ENCODE measurements at regions not wholly inside any gene's neighbourhood (a gene's known extent, or its start where the extent isn't known, plus 50 kb on each side); places are given as distances from the start of the nearest gene placed in this dataset.

DNA sequence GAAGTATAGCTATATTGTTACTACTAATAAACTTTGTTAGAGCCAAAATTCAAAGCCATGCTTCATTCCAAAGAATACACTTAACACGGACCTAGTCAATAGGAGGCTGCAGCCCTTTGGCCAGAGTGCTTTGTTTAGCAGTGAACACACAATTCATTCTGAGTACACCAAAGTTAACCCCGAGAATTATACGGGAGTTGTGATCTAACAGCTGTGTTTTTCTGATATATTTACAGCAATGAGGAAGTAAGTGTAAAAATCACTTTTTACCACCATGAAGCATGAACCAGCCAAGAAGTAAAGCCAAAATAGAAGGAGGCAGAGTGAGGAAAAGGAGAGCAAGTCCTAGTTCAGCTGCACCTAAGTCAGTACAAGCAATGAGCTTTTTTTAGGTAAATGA is 156.8 kb upstream of the PDE3A start:
- H3K27me3 ChIP-seq (ENCODE audit: control insufficient read depth in 3 of 3, insufficient read depth in 3 of 3, low read length in 3 of 3): no peaks in the 10 kb centered on the region
- no peaks in the 10 kb centered on the region for H3K36me3 ChIP-seq (ENCODE audit: control insufficient read depth in 3 of 3, insufficient read depth in 3 of 3, low read length in 3 of 3)
- H3K9ac ChIP-seq (ENCODE audit: low read depth in 1 of 3, low read length in 3 of 3): no peak overlapping the region
- H3K4me3 ChIP-seq (ENCODE audit: low read length in 3 of 3): no peak overlapping the region
- peak overlapping the region; percentile 10 for H3K27ac ChIP-seq (ENCODE audit: low read depth, low read length)
- H3K9me3 ChIP-seq (ENCODE audit: control insufficient read depth in 3 of 3, low read length in 3 of 3): no peaks in the 10 kb centered on the region
- H3K4me1 ChIP-seq (ENCODE audit: control insufficient read depth in 3 of 3, insufficient read depth in 3 of 3, low read length in 3 of 3): peaks cover 5 to 11% (median 8%) of the 10 kb centered on the region in 3 donors

DNA sequence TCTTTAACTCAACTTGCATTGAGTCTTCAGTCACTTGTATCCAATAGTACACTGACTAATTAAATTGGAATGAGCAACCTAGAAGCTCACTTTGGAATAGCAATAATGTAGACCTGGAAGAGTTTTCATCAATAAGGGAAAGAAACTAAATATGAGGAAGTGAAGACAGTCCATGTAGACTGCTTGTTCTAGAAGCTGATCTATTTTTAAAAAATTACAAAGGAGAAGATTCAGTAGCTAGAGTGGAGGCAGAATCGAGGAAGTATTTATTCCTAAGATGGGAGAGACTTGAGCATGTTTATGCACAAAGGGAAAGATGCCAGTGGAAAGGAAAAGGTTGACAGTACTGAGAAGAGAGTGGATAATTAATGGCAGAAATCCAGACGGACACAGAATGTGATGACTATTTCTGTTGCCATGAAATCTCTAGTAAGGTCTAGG is 156.3 kb upstream of the PDE3A start:
- no peak overlapping the region for H3K4me3 ChIP-seq (ENCODE audit: low read length in 3 of 3)
- no peak overlapping the region for H3K27ac ChIP-seq (ENCODE audit: low read depth, low read length)
- no peaks in the 10 kb centered on the region for H3K27me3 ChIP-seq (ENCODE audit: control insufficient read depth in 3 of 3, insufficient read depth in 3 of 3, low read length in 3 of 3)
- no peak overlapping the region for H3K9ac ChIP-seq (ENCODE audit: low read depth in 1 of 3, low read length in 3 of 3)
- H3K9me3 ChIP-seq (ENCODE audit: control insufficient read depth in 3 of 3, low read length in 3 of 3): no peaks in the 10 kb centered on the region
- no peaks in the 10 kb centered on the region for H3K36me3 ChIP-seq (ENCODE audit: control insufficient read depth in 3 of 3, insufficient read depth in 3 of 3, low read length in 3 of 3)
- H3K4me1 ChIP-seq (ENCODE audit: control insufficient read depth in 3 of 3, insufficient read depth in 3 of 3, low read length in 3 of 3): peaks cover 5 to 11% (median 8%) of the 10 kb centered on the region in 3 donors

DNA sequence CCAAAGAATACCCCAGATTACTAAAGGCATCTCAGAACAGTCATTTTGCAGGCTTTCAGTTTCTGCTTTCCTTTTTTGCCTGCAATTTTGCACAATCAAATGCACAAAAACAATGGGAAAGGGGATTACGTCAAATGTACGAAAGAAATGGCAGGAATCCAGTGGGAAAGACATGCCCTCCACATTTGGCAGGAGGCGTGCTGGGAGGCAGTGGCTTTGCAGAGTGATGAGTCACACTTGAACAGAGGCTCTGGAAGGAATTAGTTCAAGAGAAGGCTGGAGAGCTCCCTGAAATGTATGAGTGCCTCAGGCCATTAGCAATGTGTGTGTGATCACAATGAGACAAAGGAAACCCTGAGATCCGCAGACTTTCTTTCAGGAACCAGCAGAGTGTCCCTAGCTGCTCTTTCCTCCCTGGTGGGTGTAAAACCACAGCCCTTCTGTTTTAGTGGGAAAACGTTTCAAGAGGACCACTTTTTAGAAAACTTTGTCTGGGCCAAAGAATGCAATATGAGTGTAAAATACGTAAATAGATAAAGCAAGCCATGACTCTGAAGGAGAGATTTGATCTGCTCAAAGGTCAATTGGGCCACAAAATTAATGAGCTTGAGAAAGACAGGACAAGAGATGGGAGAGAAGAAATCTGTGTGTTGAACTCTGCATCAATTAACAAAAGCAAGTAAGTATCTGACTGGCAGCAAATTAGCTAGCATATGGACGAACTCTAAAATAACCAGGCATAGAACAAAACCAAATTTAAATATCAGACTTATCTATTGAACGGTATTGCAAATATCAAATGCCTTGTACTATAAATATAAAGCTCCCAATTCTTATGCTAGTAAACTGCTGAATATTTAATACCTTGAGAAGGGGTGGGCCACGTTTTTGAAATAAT is 155.4 kb upstream of the PDE3A start:
- peak overlapping the region; percentile 31 for H3K27ac ChIP-seq (ENCODE audit: low read depth, low read length)
- no peak overlapping the region for H3K9ac ChIP-seq (ENCODE audit: low read depth in 1 of 3, low read length in 3 of 3)
- no peaks in the 10 kb centered on the region for H3K36me3 ChIP-seq (ENCODE audit: control insufficient read depth in 3 of 3, insufficient read depth in 3 of 3, low read length in 3 of 3)

DNA sequence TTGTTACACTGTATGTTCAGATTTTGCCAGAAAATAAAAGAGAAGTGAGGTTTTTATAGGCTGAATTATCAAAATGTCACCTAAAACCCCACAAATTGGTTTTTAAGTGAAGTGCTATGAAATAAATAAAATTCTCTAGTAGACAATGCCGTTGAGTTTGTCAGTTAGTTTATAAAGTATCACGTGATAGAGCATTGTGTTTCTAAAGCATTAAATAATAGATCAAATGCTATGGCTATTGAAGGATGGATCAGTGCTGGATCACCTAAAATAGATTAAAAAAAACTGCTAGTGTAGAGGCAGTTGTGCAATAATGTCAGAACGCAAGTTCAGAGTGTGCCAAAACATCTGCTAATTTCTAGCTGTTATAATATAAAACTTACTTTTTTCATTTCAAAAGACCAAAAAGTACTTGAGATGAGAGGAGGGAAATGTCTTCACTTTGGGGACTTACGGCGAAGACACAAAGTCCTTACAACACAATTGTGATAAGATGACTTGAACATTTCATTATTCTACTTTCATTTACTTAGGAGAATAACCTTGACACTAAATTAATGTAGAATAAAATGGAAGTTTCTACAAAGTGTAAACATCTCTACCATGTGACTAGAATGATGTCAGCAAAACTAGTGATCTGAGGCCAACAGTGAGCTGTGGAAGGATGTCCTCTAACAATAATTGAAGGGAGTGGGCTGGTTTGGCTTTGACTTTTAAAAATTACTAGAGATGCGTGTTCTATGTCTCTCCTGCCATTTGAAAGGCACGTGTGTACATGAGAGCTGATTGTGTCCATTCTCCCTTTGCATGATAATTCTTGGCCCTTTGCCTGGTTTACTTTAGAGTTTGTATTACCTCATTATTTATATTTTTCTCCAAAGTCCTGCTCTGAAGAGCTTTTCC is 154.4 kb upstream of the PDE3A start:
- Histone ChIP-seq H3K4me3 (ENCODE audit: low read length in 3 of 3) (no peak overlapping the region), H3K9ac (ENCODE audit: low read depth in 1 of 3, low read length in 3 of 3) (no peak overlapping the region), H3K27ac (ENCODE audit: low read depth, low read length) (no peak overlapping the region), H3K9me3 (ENCODE audit: control insufficient read depth in 3 of 3, low read length in 3 of 3) (no peaks in the 10 kb centered on the region), H3K27me3 (ENCODE audit: control insufficient read depth in 3 of 3, insufficient read depth in 3 of 3, low read length in 3 of 3) (no peaks in the 10 kb centered on the region), H3K4me1 (ENCODE audit: control insufficient read depth in 3 of 3, insufficient read depth in 3 of 3, low read length in 3 of 3) (peaks cover 5 to 11% (median 8%) of the 10 kb centered on the region in 3 donors), H3K36me3 (ENCODE audit: control insufficient read depth in 3 of 3, insufficient read depth in 3 of 3, low read length in 3 of 3) (no peaks in the 10 kb centered on the region)

More for the DNA sequence above, 155.4 kb upstream of the PDE3A start:
- Histone ChIP-seq H3K27me3 (ENCODE audit: control insufficient read depth in 3 of 3, insufficient read depth in 3 of 3, low read length in 3 of 3) (no peaks in the 10 kb centered on the region), H3K4me3 (ENCODE audit: low read length in 3 of 3) (peak overlapping the region; percentile 22 to 44 (median 24)), H3K4me1 (ENCODE audit: control insufficient read depth in 3 of 3, insufficient read depth in 3 of 3, low read length in 3 of 3) (peaks cover 5 to 11% (median 8%) of the 10 kb centered on the region in 3 donors), H3K9me3 (ENCODE audit: control insufficient read depth in 3 of 3, low read length in 3 of 3) (no peaks in the 10 kb centered on the region)

DNA sequence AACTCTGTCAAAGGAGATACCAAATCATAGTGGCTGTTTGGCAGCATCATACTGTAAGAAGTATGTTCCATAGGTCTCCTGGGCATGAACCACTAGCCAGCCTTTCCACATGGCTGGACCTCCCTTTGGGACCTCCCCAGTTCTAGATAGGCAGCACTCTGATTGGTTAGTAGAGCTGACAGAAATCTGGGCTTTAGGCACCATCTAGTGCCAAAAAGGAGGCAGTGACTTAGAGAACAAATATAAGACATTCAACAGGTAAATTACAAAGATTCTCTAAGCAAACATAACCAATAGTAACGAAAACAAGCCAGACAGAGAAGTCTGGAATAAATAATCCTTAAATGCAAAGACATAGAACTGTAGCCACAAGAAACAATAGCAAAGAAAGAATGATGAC is 148.0 kb upstream of the PDE3A start:
- Histone ChIP-seq H3K27me3 (ENCODE audit: control insufficient read depth in 3 of 3, insufficient read depth in 3 of 3, low read length in 3 of 3) (no peaks in the 10 kb centered on the region), H3K4me3 (ENCODE audit: low read length in 3 of 3) (no peak overlapping the region), H3K27ac (ENCODE audit: low read depth, low read length) (no peak overlapping the region), H3K9ac (ENCODE audit: low read depth in 1 of 3, low read length in 3 of 3) (no peak overlapping the region), H3K4me1 (ENCODE audit: control insufficient read depth in 3 of 3, insufficient read depth in 3 of 3, low read length in 3 of 3) (no peaks in the 10 kb centered on the region), H3K36me3 (ENCODE audit: control insufficient read depth in 3 of 3, insufficient read depth in 3 of 3, low read length in 3 of 3) (no peaks in the 10 kb centered on the region), H3K9me3 (ENCODE audit: control insufficient read depth in 3 of 3, low read length in 3 of 3) (peaks cover 0 to 2% (median 0%) of the 10 kb centered on the region in 3 donors)

DNA sequence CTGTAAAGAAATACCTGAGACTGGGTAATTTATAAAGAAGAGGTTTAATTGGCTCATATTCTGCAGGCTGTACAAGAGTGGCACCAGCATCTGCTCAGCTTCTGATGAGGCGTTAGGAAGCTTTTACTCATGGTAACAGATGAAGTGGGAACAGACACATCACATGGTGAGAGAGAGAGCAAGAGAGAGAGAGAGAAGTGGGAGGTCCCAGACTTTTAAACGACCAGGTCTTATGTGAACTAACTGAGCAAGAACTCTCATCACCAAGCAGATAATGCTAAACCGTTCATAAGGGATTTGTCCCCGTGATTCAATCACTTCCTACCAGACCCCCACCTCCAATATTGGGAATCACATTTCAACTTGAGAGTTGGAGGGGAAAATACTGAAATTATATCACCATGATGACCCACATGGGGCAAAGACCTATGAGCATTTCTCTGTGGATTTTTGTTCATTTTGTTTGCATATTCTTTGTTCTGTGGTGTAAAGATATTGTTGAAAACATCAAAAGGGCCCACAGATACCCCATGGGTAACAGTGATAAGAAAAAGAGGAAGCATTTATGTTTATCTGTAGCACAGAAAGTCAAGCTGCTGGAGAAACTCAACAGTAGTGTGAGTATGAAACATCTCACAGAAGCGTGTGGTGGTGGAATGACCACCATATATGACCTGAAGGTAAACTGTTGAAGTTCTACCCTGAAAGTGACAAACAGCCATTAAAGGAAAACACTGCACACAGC is 135.2 kb upstream of the PDE3A start:
- H3K9me3 ChIP-seq (ENCODE audit: control insufficient read depth in 3 of 3, low read length in 3 of 3): no peaks in the 10 kb centered on the region
- no peak overlapping the region for H3K27ac ChIP-seq (ENCODE audit: low read depth, low read length)
- H3K27me3 ChIP-seq (ENCODE audit: control insufficient read depth in 3 of 3, insufficient read depth in 3 of 3, low read length in 3 of 3): no peaks in the 10 kb centered on the region
- no peaks in the 10 kb centered on the region for H3K36me3 ChIP-seq (ENCODE audit: control insufficient read depth in 3 of 3, insufficient read depth in 3 of 3, low read length in 3 of 3)
- H3K9ac ChIP-seq (ENCODE audit: low read depth in 1 of 3, low read length in 3 of 3): no peak overlapping the region
- H3K4me1 ChIP-seq (ENCODE audit: control insufficient read depth in 3 of 3, insufficient read depth in 3 of 3, low read length in 3 of 3): no peaks in the 10 kb centered on the region
- no peak overlapping the region for H3K4me3 ChIP-seq (ENCODE audit: low read length in 3 of 3)

DNA sequence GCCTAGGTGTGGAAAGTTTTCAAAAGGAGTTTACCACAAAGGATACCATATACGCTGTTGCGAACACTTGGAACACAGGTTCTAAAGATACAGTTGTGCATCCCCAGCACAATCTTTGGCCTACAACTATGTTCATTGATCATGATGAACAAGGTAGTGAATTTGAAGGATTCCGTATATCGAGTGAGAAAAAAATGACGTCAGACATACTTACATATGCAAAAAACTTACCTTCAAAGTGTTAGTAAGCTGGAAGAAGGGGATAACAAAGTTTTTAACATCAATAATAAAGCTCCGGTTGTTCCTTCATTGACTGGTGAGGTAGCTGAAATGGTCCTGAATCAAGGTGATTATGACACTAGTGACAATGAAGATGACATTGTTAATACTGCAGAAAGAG is 133.9 kb upstream of the PDE3A start:
- H3K9ac ChIP-seq (ENCODE audit: low read depth in 1 of 3, low read length in 3 of 3): no peak overlapping the region
- no peaks in the 10 kb centered on the region for H3K9me3 ChIP-seq (ENCODE audit: control insufficient read depth in 3 of 3, low read length in 3 of 3)
- no peak overlapping the region for H3K27ac ChIP-seq (ENCODE audit: low read depth, low read length)
- H3K27me3 ChIP-seq (ENCODE audit: control insufficient read depth in 3 of 3, insufficient read depth in 3 of 3, low read length in 3 of 3): no peaks in the 10 kb centered on the region
- H3K36me3 ChIP-seq (ENCODE audit: control insufficient read depth in 3 of 3, insufficient read depth in 3 of 3, low read length in 3 of 3): no peaks in the 10 kb centered on the region
- no peaks in the 10 kb centered on the region for H3K4me1 ChIP-seq (ENCODE audit: control insufficient read depth in 3 of 3, insufficient read depth in 3 of 3, low read length in 3 of 3)
- H3K4me3 ChIP-seq (ENCODE audit: low read length in 3 of 3): no peak overlapping the region

DNA sequence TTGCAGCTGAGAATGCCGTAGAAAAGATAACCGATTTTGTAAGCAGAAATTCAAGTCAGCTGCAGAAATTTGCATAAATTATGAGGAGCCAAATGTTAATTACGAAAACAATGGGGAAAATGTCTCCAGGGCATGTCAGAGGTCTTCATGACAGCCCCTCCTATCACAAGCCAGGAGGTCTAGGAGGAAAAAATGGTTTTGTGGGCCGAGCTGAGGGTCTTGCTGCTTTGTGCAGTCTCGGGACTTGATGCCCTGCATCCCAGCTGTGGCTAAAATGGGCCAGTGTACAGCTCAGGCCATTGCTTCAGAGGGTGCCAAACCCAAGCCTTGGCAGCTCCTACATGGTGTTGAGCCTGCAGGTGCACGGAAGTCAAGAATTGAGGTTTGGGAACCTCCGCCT is 131.2 kb upstream of the PDE3A start:
- Histone ChIP-seq H3K4me3 (ENCODE audit: low read length in 3 of 3) (no peak overlapping the region), H3K27ac (ENCODE audit: low read depth, low read length) (no peak overlapping the region), H3K9ac (ENCODE audit: low read depth in 1 of 3, low read length in 3 of 3) (no peak overlapping the region), H3K4me1 (ENCODE audit: control insufficient read depth in 3 of 3, insufficient read depth in 3 of 3, low read length in 3 of 3) (no peaks in the 10 kb centered on the region), H3K9me3 (ENCODE audit: control insufficient read depth in 3 of 3, low read length in 3 of 3) (no peaks in the 10 kb centered on the region), H3K27me3 (ENCODE audit: control insufficient read depth in 3 of 3, insufficient read depth in 3 of 3, low read length in 3 of 3) (no peaks in the 10 kb centered on the region), H3K36me3 (ENCODE audit: control insufficient read depth in 3 of 3, insufficient read depth in 3 of 3, low read length in 3 of 3) (no peaks in the 10 kb centered on the region)

DNA sequence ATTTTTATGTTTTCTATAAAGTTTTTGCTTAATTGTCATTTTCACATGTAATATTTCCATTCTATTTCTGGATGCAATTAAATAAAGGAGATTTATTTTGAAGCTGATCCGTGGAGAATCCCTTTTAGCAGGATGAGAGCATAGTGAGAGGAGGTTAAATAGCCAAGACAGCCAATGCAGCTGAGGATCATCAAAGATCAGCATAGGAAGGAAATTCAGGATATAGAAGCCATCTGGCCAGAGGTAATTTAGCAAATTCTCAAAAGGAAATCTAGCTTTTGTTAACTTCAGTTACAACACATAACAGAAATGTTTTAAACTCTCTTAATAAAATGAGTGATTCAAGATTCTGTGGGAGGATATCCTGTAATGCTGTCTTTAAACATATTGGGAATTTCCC is 122.8 kb upstream of the PDE3A start:
- H3K4me3 ChIP-seq (ENCODE audit: low read length in 3 of 3): no peak overlapping the region
- no peak overlapping the region for H3K27ac ChIP-seq (ENCODE audit: low read depth, low read length)
- H3K4me1 ChIP-seq (ENCODE audit: control insufficient read depth in 3 of 3, insufficient read depth in 3 of 3, low read length in 3 of 3): no peaks in the 10 kb centered on the region
- H3K36me3 ChIP-seq (ENCODE audit: control insufficient read depth in 3 of 3, insufficient read depth in 3 of 3, low read length in 3 of 3): no peaks in the 10 kb centered on the region
- no peak overlapping the region for H3K9ac ChIP-seq (ENCODE audit: low read depth in 1 of 3, low read length in 3 of 3)
- H3K9me3 ChIP-seq (ENCODE audit: control insufficient read depth in 3 of 3, low read length in 3 of 3): no peaks in the 10 kb centered on the region
- H3K27me3 ChIP-seq (ENCODE audit: control insufficient read depth in 3 of 3, insufficient read depth in 3 of 3, low read length in 3 of 3): no peaks in the 10 kb centered on the region

Data from skeletal muscle tissue (tissue), 3 donors.